HCT116 (cell line): ENCODE measurements at regions not wholly inside any gene's neighbourhood (a gene's known extent, or its start where the extent isn't known, plus 50 kb on each side); places are given as distances from the start of the nearest gene placed in this dataset.

Experiments used
- ATAC-seq: fragments of 200-7000 bp; cut with Tn5 transposase; 2 replicates; pipeline ENCODE4 v1.9.1; 2020; ENCODE audit warnings: mild to moderate bottlenecking, moderate library complexity
- BruUV-seq: library from RNA; stranded (reverse); fragments of 400-500 nt; replicated peaks from 2 replicates; lab custom pipeline; 2021; lab: Mats Ljungman, UMichigan
- CTCF ChIA-PET: fragments of 300-600 bp; sonication (Branson Sonifier 250); formaldehyde crosslinking; loops from one replicate; lab custom pipeline; 2021; ENCODE audit warnings: antibody characterized with exemption; lab: Charles Lee
- POLR2A ChIA-PET: fragments of 300-600, 350-600 bp; sonication (Branson Sonifier 250); formaldehyde crosslinking; loops from one replicate; lab custom pipeline; 2021; ENCODE audit warnings: antibody characterized with exemption; lab: Charles Lee
- RAD21 ChIA-PET, 2 experiments: fragments of 300-600 bp; sonication (Branson Sonifier 250); formaldehyde crosslinking; loops; one replicate each; lab custom pipeline; 2023; ENCODE audit warnings: low total read pairs in 2 of 2; ENCODE audit not compliant: uncharacterized antibody in 2 of 2, unreplicated experiment in 2 of 2, low non-redundant PET in 1 of 2; lab: Charles Lee
- DNase-seq: peaks from one replicate; pipeline ENCODE4 v3.0.0-alpha.2; 2010; ENCODE audit warnings: low read depth, low spot score
- H2AFZ ChIP-seq: fragments of 200-600 bp; shearing (Covaris generic), sonication (generic); 2 replicates; pipeline ENCODE4 v1.6.1; 2017; ENCODE audit warnings: low read depth, mixed run types, mixed read lengths, antibody characterized with exemption, low read length; ENCODE audit not compliant: poor library complexity, severe bottlenecking
- H3K27ac ChIP-seq: 2 replicates; pipeline ENCODE4 v1.5.1; 2012; ENCODE audit warnings: low read depth, low read length
- H3K27me3 ChIP-seq: fragments of 200-600 bp; sonication (generic); 2 replicates; pipeline ENCODE4 v1.6.1; 2016; ENCODE audit warnings: mixed run types, low read length, mixed read lengths; ENCODE audit not compliant: insufficient read depth
- H3K36me3 ChIP-seq, 2 experiments: fragments of 200-500 bp in 1 of 2; fragments of 200-600 bp in 1 of 2; sonication (Bioruptor generic) in 1 of 2; sonication (generic) in 1 of 2; 2 replicates each; pipeline versions ENCODE4 v1.5.1 to v1.6.1; 2014 to 2016; ENCODE audit warnings: low read length in 2 of 2, inconsistent platforms in 1 of 2, mixed read lengths in 1 of 2, mixed run types in 1 of 2; ENCODE audit not compliant: insufficient read depth in 2 of 2, control insufficient read depth in 1 of 2
- H3K4me1 ChIP-seq, 2 experiments: fragments of 200-600 bp in 1 of 2; sonication (generic) in 1 of 2; 2 replicates each; pipeline versions ENCODE4 v1.5.1 to v1.6.1; 2012 to 2017; ENCODE audit warnings: low read length in 2 of 2, inconsistent platforms in 1 of 2, mild to moderate bottlenecking in 1 of 2, mixed read lengths in 1 of 2, mixed run types in 1 of 2, moderate library complexity in 1 of 2; ENCODE audit not compliant: insufficient read depth in 2 of 2, control insufficient read depth in 1 of 2
- H3K4me2 ChIP-seq: fragments of 200-600 bp; sonication (generic); 2 replicates; pipeline ENCODE4 v1.6.1; 2017; ENCODE audit warnings: mixed run types, low read length, mixed read lengths
- H3K4me3 ChIP-seq, 2 experiments: fragments of 200-600 bp in 1 of 2; sonication (generic) in 1 of 2; replicated peaks in 1 of 2; 2 replicates each; pipeline ENCODE4 v1.5.1; 2011 to 2016; ENCODE audit warnings: low read length in 2 of 2, control low read depth in 1 of 2, low read depth in 1 of 2, mild to moderate bottlenecking in 1 of 2, mixed read lengths in 1 of 2, mixed run types in 1 of 2
- H3K79me2 ChIP-seq: fragments of 200-600 bp; sonication (generic); 2 replicates; pipeline ENCODE4 v1.6.1; 2017; ENCODE audit warnings: mild to moderate bottlenecking, mixed run types, low read length, moderate library complexity, mixed read lengths; ENCODE audit not compliant: insufficient read depth
- H3K9ac ChIP-seq: fragments of 200-600 bp; sonication (generic); 2 replicates; pipeline ENCODE4 v1.6.1; 2016; ENCODE audit warnings: low read length, mixed read lengths
- H3K9me2 ChIP-seq: fragments of 200-600 bp; sonication (generic), shearing (Covaris generic); 2 replicates; pipeline ENCODE4 v1.6.1; 2017; ENCODE audit warnings: mixed run types, mild to moderate bottlenecking, moderate library complexity; ENCODE audit not compliant: insufficient read depth
- H3K9me3 ChIP-seq, 2 experiments: fragments of 200-500 bp in 1 of 2; fragments of 200-600 bp in 1 of 2; sonication (Bioruptor generic) in 1 of 2; sonication (generic) in 1 of 2; 2 replicates each; pipeline ENCODE4 v1.6.1; 2014 to 2017; ENCODE audit warnings: low read length in 2 of 2, mixed read lengths in 2 of 2, inconsistent platforms in 1 of 2, low read depth in 1 of 2, mild to moderate bottlenecking in 1 of 2, mixed run types in 1 of 2, moderate library complexity in 1 of 2; ENCODE audit not compliant: control insufficient read depth in 1 of 2, insufficient read depth in 1 of 2
- H4K20me1 ChIP-seq: fragments of 200-600 bp; sonication (generic), shearing (Covaris generic); 2 replicates; pipeline ENCODE4 v1.6.1; 2017; ENCODE audit warnings: mixed run types, mild to moderate bottlenecking, moderate library complexity; ENCODE audit not compliant: insufficient read depth
- ATF3 ChIP-seq: IDR thresholded peaks from 2 replicates; pipeline ENCODE4 v1.6.1; 2012
- CBX3 ChIP-seq: IDR thresholded peaks from 2 replicates; pipeline ENCODE4 v1.6.1; 2012; ENCODE audit warnings: low read depth
- CEBPB ChIP-seq: IDR thresholded peaks from 2 replicates; pipeline ENCODE4 v1.6.1; 2012; ENCODE audit warnings: low read depth
- EGR1 ChIP-seq: IDR thresholded peaks from 2 replicates; pipeline ENCODE4 v1.6.1; 2012; ENCODE audit warnings: low read depth
- ELF1 ChIP-seq: IDR thresholded peaks from 2 replicates; pipeline ENCODE4 v1.6.1; 2012; ENCODE audit warnings: low read depth, borderline replicate concordance
- EZH2 ChIP-seq: fragments of 200-600 bp; sonication (generic); IDR thresholded peaks from 2 replicates; pipeline ENCODE4 v1.6.1; 2017; ENCODE audit warnings: antibody characterized with exemption, mixed run types
- EZH2phosphoT487 ChIP-seq: fragments of 200-600 bp; IDR thresholded peaks from 2 replicates; pipeline ENCODE4 v1.6.1; 2018; ENCODE audit warnings: antibody characterized with exemption, borderline replicate concordance
- FOSL1 ChIP-seq: IDR thresholded peaks from 2 replicates; pipeline ENCODE4 v1.6.1; 2012; ENCODE audit warnings: low read depth
- MAX ChIP-seq: IDR thresholded peaks from 2 replicates; pipeline ENCODE4 v1.6.1; 2012
- POLR2A ChIP-seq: IDR thresholded peaks from 2 replicates; pipeline ENCODE4 v1.7.0; 2011; ENCODE audit warnings: borderline replicate concordance; ENCODE audit not compliant: insufficient read depth, insufficient read length; ENCODE audit errors: extremely low read depth
- POLR2AphosphoS5 ChIP-seq: IDR thresholded peaks from 2 replicates; pipeline ENCODE4 v1.6.1; 2011; ENCODE audit warnings: mild to moderate bottlenecking, low read depth, low read length, moderate library complexity
- SIN3A ChIP-seq: IDR thresholded peaks from 2 replicates; pipeline ENCODE4 v1.6.1; 2012; ENCODE audit warnings: low read depth
- SRF ChIP-seq: IDR thresholded peaks from 2 replicates; pipeline ENCODE4 v1.6.1; 2012; ENCODE audit warnings: low read depth
- ZFX ChIP-seq: fragments of 450-650 bp; IDR thresholded peaks from 2 replicates; pipeline ENCODE4 v1.6.1; 2017
- intact Hi-C: fragments of 100-400 bp; cut with micrococcal nuclease; formaldehyde crosslinking; loops from 2 replicates; pipeline ENCODE4 v1.10.0; 2022
- TF ChIP-seq, protein P1 (sequence below), 3 experiments: fragments of 200-600 bp in 1 of 3; sonication (generic) in 1 of 3; IDR thresholded peaks in 2 of 3; conservative IDR thresholded peaks in 1 of 3; 2 replicates each; pipeline ENCODE4 v1.5.1; 2012 to 2017; ENCODE audit warnings: low read depth in 2 of 3, low read length in 2 of 3, antibody characterized with exemption in 1 of 3, borderline replicate concordance in 1 of 3, control low read depth in 1 of 3, mild to moderate bottlenecking in 1 of 3, mixed read lengths in 1 of 3, mixed run types in 1 of 3, moderate library complexity in 1 of 3; ENCODE audit not compliant: insufficient read depth in 1 of 3
- TF ChIP-seq, protein P2 (sequence below): IDR thresholded peaks from 2 replicates; pipeline ENCODE4 v1.6.1; 2012; ENCODE audit warnings: low read depth

DNA sequence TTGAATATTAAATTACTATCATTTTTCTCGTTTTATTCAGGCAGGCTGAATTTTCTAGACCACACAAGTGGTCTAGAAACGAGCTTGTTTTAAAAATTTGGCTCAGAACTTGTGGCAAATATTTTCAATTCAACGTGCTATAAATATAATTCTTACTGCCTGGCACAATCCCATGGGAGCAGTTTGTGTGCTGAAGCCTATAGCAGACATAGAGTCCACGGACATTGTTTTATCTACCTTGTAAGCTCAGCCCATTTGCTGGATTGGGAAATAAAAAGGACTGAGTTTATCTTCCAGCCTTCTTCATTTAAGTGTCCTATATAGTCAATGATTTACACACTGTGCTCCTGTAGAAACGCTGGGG, 103.4 kb downstream of the ZBTB18 start:
- no peaks in the 10 kb centered on the region for H3K27me3 ChIP-seq
- intact Hi-C loops = no loop called here
- DNase-seq (no peak), ATAC-seq (no peak)
- H2AFZ ChIP-seq = no peak overlapping the region
- H3K79me2 ChIP-seq = no peaks in the 10 kb centered on the region
- no peak overlapping the region for H3K27ac ChIP-seq
- H3K4me1 ChIP-seq = no peaks in the 10 kb centered on the region
- CTCF ChIA-PET = no interaction called here
- RAD21 ChIA-PET = no interaction called here
- no TSS peak for BruUV-seq
- TF ChIP-seq ATF3 (no peak), EZH2 (no peak), EZH2phosphoT487 (no peak), MAX (no peak), POLR2AphosphoS5 (no peak), ZFX (no peak)
- H3K9ac ChIP-seq = no peak overlapping the region
- POLR2A ChIA-PET = no interaction called here
- H4K20me1 ChIP-seq = no peaks in the 10 kb centered on the region
- no peaks in the 10 kb centered on the region for H3K9me2 ChIP-seq
- no peak overlapping the region for H3K4me3 ChIP-seq
- no peaks in the 10 kb centered on the region for H3K36me3 ChIP-seq
- H3K9me3 ChIP-seq = no peaks in the 10 kb centered on the region
- H3K4me2 ChIP-seq = no peak overlapping the region

DNA sequence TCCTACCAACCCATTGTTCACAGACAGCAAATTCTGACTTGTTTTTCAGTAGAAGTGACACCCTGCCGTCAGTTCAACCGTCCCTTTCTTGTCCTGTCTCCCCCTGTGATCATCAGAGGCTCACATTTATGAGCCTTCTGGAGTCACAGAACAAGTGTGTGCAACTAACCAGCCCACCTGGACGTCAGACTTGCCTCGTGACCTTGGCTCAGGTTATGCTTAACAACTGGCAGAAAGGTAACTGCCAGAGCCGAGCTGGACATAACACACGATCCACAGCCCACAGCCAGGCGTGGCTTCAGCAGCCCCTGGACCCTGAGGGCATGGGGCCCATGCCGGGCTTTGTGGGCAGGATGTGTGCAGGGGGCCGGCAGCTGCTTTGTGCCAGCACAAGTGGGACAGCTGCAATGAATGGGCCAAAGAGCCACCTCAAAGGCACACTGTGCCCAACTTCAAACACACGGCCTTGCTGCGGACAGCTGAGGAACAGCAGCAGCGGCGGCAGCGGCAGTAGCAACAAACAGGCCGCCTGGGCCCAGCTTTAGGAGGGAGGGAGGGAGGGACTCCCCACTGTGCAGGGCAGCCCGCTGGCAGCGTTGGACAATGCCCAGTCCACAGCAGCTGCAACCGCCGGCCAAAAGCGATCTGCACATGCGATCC, 103.9 kb downstream of the ZBTB18 start:
- H3K79me2 ChIP-seq = no peaks in the 10 kb centered on the region
- no peaks in the 10 kb centered on the region for H3K4me1 ChIP-seq
- no peaks in the 10 kb centered on the region for H3K36me3 ChIP-seq
- intact Hi-C loops = no loop called here
- H3K9me2 ChIP-seq = no peaks in the 10 kb centered on the region
- ChIA-PET CTCF (no interaction called here), POLR2A (no interaction called here), RAD21 (no interaction called here)
- DNase-seq (no peak), ATAC-seq (no peak; the same call in 1 of the 2 replicates)
- H3K9me3 ChIP-seq = no peaks in the 10 kb centered on the region
- H3K9ac ChIP-seq = no peak overlapping the region
- H3K27ac ChIP-seq = no peak overlapping the region
- no peak overlapping the region for H2AFZ ChIP-seq
- no peak overlapping the region for H3K4me2 ChIP-seq
- H4K20me1 ChIP-seq = no peaks in the 10 kb centered on the region
- H3K4me3 ChIP-seq = no peak overlapping the region
- no TSS peak for BruUV-seq
- no peaks in the 10 kb centered on the region for H3K27me3 ChIP-seq
- no peak for TF ChIP-seq SRF
- no peak for TF ChIP-seq SIN3A
- TF ChIP-seq ELF1 = no peak
- TF ChIP-seq EZH2 = no peak
- TF ChIP-seq, protein P1, sequence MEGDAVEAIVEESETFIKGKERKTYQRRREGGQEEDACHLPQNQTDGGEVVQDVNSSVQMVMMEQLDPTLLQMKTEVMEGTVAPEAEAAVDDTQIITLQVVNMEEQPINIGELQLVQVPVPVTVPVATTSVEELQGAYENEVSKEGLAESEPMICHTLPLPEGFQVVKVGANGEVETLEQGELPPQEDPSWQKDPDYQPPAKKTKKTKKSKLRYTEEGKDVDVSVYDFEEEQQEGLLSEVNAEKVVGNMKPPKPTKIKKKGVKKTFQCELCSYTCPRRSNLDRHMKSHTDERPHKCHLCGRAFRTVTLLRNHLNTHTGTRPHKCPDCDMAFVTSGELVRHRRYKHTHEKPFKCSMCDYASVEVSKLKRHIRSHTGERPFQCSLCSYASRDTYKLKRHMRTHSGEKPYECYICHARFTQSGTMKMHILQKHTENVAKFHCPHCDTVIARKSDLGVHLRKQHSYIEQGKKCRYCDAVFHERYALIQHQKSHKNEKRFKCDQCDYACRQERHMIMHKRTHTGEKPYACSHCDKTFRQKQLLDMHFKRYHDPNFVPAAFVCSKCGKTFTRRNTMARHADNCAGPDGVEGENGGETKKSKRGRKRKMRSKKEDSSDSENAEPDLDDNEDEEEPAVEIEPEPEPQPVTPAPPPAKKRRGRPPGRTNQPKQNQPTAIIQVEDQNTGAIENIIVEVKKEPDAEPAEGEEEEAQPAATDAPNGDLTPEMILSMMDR (IDR thresholded peaks at IDR 0.05 in 2 of 3, conservative IDR thresholded peaks at IDR 0.05 in 1 of 3; ENCODE audit: borderline replicate concordance in 1 of 3, insufficient read depth in 1 of 3, low read depth in 2 of 3, low read length in 2 of 3) = no peak
- TF ChIP-seq FOSL1 = no peak
- TF ChIP-seq EGR1 = no peak
- TF ChIP-seq ZFX = no peak
- no peak for TF ChIP-seq CEBPB
- TF ChIP-seq POLR2A = no peak
- no peak for TF ChIP-seq EZH2phosphoT487
- no peak for TF ChIP-seq MAX
- TF ChIP-seq, protein P2, sequence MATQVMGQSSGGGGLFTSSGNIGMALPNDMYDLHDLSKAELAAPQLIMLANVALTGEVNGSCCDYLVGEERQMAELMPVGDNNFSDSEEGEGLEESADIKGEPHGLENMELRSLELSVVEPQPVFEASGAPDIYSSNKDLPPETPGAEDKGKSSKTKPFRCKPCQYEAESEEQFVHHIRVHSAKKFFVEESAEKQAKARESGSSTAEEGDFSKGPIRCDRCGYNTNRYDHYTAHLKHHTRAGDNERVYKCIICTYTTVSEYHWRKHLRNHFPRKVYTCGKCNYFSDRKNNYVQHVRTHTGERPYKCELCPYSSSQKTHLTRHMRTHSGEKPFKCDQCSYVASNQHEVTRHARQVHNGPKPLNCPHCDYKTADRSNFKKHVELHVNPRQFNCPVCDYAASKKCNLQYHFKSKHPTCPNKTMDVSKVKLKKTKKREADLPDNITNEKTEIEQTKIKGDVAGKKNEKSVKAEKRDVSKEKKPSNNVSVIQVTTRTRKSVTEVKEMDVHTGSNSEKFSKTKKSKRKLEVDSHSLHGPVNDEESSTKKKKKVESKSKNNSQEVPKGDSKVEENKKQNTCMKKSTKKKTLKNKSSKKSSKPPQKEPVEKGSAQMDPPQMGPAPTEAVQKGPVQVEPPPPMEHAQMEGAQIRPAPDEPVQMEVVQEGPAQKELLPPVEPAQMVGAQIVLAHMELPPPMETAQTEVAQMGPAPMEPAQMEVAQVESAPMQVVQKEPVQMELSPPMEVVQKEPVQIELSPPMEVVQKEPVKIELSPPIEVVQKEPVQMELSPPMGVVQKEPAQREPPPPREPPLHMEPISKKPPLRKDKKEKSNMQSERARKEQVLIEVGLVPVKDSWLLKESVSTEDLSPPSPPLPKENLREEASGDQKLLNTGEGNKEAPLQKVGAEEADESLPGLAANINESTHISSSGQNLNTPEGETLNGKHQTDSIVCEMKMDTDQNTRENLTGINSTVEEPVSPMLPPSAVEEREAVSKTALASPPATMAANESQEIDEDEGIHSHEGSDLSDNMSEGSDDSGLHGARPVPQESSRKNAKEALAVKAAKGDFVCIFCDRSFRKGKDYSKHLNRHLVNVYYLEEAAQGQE = no peak
- no peak for TF ChIP-seq CBX3
